Common myeloid progenitor, CD34-positive (primary cell): ENCODE measurements at regions not wholly inside any gene's neighbourhood (a gene's known extent, or its start where the extent isn't known, plus 50 kb on each side); places are given as distances from the start of the nearest gene placed in this dataset.
"Not testable (repeated sequence)": the region's sequence is repeated elsewhere in the genome, so short reads cannot be mapped to it uniquely, and the experiment has no call there.

Experiments used
- CTCF ChIA-PET: fragments of 350-600 bp; sonication (Branson Sonifier 250); formaldehyde crosslinking; loops from one replicate; lab custom pipeline; 2021; ENCODE audit warnings: antibody characterized with exemption; lab: Charles Lee
- POLR2A ChIA-PET: fragments of 350-600 bp; sonication (Branson Sonifier 250); formaldehyde crosslinking; loops from one replicate; lab custom pipeline; 2021; ENCODE audit warnings: antibody characterized with exemption; lab: Charles Lee
- DNase-seq, 3 donors: peaks; one replicate each; pipeline versions ENCODE4 v3.0.0 to v3.0.0-alpha.2; 2013
- H3K27ac ChIP-seq, 2 experiments: 1 replicate in 1 of 2; 2 replicates in 1 of 2; pipeline ENCODE4 v1.7.0; 2013; ENCODE audit warnings: inconsistent platforms in 2 of 2, low read length in 2 of 2, mild to moderate bottlenecking in 2 of 2, low read depth in 1 of 2, moderate library complexity in 1 of 2; ENCODE audit not compliant: severe bottlenecking in 2 of 2, insufficient read depth in 1 of 2, poor library complexity in 1 of 2
- H3K27me3 ChIP-seq, 5 experiments: replicated peaks in 2 of 5; 1 replicate in 3 of 5; 2 replicates in 2 of 5; pipeline versions ENCODE4 v1.6.1 to v1.7.0; 2013; ENCODE audit warnings: low read length in 4 of 5, mild to moderate bottlenecking in 2 of 5, moderate library complexity in 2 of 5, inconsistent platforms in 1 of 5; ENCODE audit not compliant: insufficient read depth in 5 of 5, control insufficient read depth in 4 of 5
- H3K36me3 ChIP-seq, 4 experiments: 1 replicate in 2 of 4; 2 replicates in 2 of 4; pipeline versions ENCODE4 v1.6.1 to v1.7.0; 2013; ENCODE audit warnings: low read length in 3 of 4, control low read depth in 1 of 4, mild to moderate bottlenecking in 1 of 4; ENCODE audit not compliant: control insufficient read depth in 4 of 4, insufficient read depth in 4 of 4
- H3K4me1 ChIP-seq, 4 experiments: 1 replicate in 3 of 4; 2 replicates in 1 of 4; pipeline versions ENCODE4 v1.6.1 to v1.7.1; 2013; ENCODE audit warnings: low read length in 3 of 4, mild to moderate bottlenecking in 3 of 4, control low read depth in 1 of 4, inconsistent platforms in 1 of 4, moderate library complexity in 1 of 4; ENCODE audit not compliant: control insufficient read depth in 4 of 4, insufficient read depth in 4 of 4; ENCODE audit errors: control extremely low read depth in 1 of 4
- H3K4me3 ChIP-seq, 7 experiments: 1 replicate in 4 of 7; 2 replicates in 3 of 7; pipeline versions ENCODE4 v1.5.1 to v1.7.0; 2013; ENCODE audit warnings: mild to moderate bottlenecking in 7 of 7, low read length in 6 of 7, moderate library complexity in 6 of 7, inconsistent platforms in 2 of 7, low read depth in 2 of 7, control low read depth in 1 of 7; ENCODE audit not compliant: insufficient read depth in 4 of 7, control insufficient read depth in 1 of 7; ENCODE audit errors: extremely low read depth in 1 of 7
- H3K9me3 ChIP-seq, 5 experiments: 1 replicate in 4 of 5; 2 replicates in 1 of 5; pipeline versions ENCODE4 v1.6.1 to v1.7.1; 2013; ENCODE audit warnings: low read length in 4 of 5, mild to moderate bottlenecking in 2 of 5, inconsistent platforms in 1 of 5, low read depth in 1 of 5, moderate library complexity in 1 of 5; ENCODE audit not compliant: control insufficient read depth in 4 of 5, insufficient read depth in 2 of 5; ENCODE audit errors: control extremely low read depth in 1 of 5
- WGBS: methylation state at CpG from one replicate; pipeline ENCODE4 v1.1.5; 2013; ENCODE audit not compliant: insufficient coverage; 5-methylcytosine and 5-hydroxymethylcytosine counted together

DNA sequence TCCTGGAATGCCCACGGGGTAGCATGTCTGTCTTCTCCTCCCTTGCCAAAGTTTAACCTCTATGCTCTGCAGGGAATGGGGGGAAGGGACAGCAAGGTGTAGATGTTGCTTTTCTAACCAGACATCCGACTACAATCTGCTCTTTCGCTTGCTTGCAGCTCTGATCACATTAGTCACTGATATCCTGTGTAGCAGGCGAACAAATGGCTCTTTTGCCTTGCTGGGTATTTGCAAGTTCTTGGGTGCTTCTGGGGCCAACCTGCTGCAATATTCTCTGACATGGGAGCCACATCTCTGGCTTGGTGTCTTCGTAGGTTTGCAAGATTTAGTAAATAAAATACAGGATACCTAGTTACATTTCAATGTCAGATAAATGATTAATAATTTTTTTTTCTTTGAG, 190.0 kb downstream of the ASB1 start:
- no peak for DNase-seq
- POLR2A ChIA-PET, result no interaction called here
- H3K27ac ChIP-seq, result no peak overlapping the region
- CTCF ChIA-PET, result no interaction called here
- peaks cover 0 to 6% (median 0%) of the 10 kb centered on the region in 5 experiments for H3K27me3 ChIP-seq
- peaks cover 0 to 7% (median 0%) of the 10 kb centered on the region in 5 experiments for H3K9me3 ChIP-seq
- H3K4me1 ChIP-seq, result no peaks in the 10 kb centered on the region
- 95% methylated on average over 2 of the region's 5 CpGs for WGBS
- H3K36me3 ChIP-seq, result no peaks in the 10 kb centered on the region
- no peak overlapping the region for H3K4me3 ChIP-seq

DNA sequence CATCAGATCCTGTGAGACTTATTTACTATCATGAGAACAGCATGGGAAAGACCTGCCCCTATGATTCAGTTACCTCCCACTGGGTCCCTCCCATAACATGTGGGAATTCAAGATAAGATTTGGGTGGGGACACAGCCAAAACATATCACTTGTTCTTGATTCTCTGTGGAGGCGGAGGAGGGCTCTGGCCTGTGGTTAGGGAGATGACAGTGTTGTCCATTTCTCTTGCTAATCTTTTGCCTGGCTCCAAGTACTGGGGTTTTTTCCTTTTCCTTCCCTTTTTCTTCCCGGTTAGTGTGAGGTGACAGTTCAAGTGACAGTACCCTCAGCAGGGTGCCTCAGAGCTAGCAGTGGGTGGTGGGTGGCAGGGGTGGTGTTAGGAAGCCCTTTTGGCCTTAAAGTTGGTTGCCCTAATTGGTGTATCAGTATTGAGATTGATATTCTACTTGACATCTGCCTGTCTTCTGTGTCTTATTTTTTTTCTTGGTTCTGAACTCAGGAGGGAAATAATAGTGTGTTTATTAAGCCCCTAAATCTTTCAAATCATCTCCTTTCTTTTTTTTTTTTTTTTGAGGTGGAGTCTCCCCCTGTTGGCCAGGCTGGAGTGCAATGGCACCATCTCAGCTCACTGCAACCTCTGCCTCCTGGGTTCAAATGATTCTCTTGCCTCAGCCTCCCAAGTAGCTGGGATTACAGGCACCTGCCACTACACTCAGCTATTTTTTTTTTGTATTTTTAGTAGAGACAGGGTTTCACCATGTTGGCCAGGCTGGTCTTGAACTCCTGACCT, 192.0 kb downstream of the ASB1 start:
- H3K27me3 ChIP-seq, H3K27ac ChIP-seq, H3K4me3 ChIP-seq, POLR2A ChIA-PET, H3K4me1 ChIP-seq, CTCF ChIA-PET, H3K9me3 ChIP-seq, H3K36me3 ChIP-seq: not testable (repeated sequence)
- WGBS, result no CpG with 5 or more reads among the region's 2 CpGs
- peak in 2 of 3 donors; percentile 1 to 11 for DNase-seq

DNA sequence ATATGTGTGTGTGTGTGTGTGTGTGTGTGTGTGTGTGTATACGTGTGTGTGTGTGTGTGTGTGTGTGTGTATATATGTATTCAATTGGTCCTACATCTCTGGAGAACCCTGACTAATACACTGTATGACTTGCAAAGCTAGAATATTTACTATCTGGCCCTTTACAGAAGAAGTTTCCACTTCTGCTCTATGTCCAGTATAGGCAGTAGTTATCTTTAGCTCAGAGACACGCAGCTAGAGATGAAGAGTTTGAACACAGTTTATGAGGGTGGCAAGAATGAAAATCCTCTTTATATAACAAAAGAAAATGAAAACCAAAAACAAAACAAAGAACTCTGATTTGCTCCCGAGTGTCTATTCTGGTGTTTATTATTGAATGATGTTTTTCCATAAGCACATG, 201.2 kb downstream of the ASB1 start:
- Histone ChIP-seq H3K27ac (no peak overlapping the region), H3K27me3 (peaks cover 0 to 19% (median 3%) of the 10 kb centered on the region in 5 experiments), H3K4me1 (no peaks in the 10 kb centered on the region), H3K9me3 (peaks cover 0 to 11% (median 0%) of the 10 kb centered on the region in 5 experiments), H3K36me3 (no peaks in the 10 kb centered on the region), H3K4me3 (no peak overlapping the region)
- ChIA-PET CTCF (no interaction called here), POLR2A (interaction anchor here (0.5 kb wide), 1 partner anchor 78 kb away, joined by 3 read pairs; no protein-coding TSS in a partner anchor)
- no CpG with 5 or more reads among the region's 3 CpGs for WGBS
- no peak for DNase-seq

DNA sequence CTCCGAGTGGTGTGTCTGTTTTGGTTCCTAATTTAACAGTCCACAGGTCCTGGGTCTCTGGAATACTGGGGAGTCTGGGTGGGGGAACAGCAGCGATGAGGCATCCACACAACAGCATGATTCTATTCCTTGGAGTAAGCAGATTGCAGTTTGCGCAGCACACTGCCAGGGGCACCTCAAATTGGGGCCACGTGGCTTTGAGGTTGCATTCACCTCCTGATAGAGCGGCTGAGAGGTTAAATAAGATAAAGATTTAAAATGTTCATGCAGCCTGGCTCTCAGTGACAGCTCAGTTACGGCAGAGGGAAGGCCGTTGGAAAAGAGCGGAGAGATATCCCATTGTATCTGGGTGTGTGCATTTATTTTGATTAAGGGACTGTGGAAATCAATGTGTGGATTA, 202.3 kb downstream of the ASB1 start:
- no peaks in the 10 kb centered on the region for H3K36me3 ChIP-seq
- no peaks in the 10 kb centered on the region for H3K4me1 ChIP-seq
- H3K27me3 ChIP-seq, result peaks cover 0 to 23% (median 3%) of the 10 kb centered on the region in 5 experiments
- no peak overlapping the region for H3K27ac ChIP-seq
- no peak for DNase-seq
- 90% methylated on average over 6 of the region's 8 CpGs for WGBS
- ChIA-PET POLR2A (no interaction called here), CTCF (no interaction called here)
- no peak overlapping the region for H3K4me3 ChIP-seq
- peaks cover 0 to 11% (median 0%) of the 10 kb centered on the region in 5 experiments for H3K9me3 ChIP-seq

DNA sequence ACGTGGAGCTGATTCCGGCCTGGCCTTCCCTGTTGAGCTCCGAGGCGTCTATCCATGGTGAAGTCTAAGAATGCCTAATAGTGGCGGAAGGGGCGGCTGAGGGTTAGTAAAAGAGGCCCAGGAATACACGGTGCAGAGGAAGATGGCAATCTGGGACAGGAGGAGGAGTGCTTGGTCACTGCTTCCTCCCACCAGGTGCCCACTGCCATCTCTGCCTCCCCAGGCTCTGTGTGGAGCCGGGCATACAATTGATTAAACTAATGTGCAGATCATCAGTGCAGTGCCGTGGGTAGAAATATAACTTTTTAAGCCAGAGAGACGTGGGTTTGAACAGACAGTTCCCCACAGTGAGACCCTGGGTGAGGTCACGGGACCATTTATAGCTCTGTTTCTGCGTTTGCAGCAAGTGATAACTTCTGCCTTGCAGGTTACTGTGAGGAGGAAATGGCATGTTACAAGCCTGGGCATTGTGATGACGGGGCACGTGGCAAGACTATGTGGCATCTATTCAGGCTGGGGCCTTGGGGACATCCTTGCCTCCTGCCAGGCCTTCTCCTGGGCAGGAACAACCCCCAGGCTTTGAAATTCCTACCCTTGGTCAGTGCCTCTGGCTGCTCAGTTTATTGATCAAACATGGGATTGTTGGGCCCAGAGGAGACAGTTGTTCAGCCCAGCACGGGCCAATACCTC, 204.9 kb downstream of the ASB1 start:
- Histone ChIP-seq H3K4me1 (no peaks in the 10 kb centered on the region), H3K27ac (no peak overlapping the region), H3K9me3 (peaks cover 0 to 5% (median 0%) of the 10 kb centered on the region in 5 experiments), H3K27me3 (peaks cover 0 to 23% (median 2%) of the 10 kb centered on the region in 5 experiments), H3K36me3 (no peaks in the 10 kb centered on the region), H3K4me3 (no peak overlapping the region)
- CTCF ChIA-PET, result no interaction called here
- POLR2A ChIA-PET, result no interaction called here
- 89% methylated on average over 14 of the region's 15 CpGs for WGBS
- DNase-seq, result no peak

DNA sequence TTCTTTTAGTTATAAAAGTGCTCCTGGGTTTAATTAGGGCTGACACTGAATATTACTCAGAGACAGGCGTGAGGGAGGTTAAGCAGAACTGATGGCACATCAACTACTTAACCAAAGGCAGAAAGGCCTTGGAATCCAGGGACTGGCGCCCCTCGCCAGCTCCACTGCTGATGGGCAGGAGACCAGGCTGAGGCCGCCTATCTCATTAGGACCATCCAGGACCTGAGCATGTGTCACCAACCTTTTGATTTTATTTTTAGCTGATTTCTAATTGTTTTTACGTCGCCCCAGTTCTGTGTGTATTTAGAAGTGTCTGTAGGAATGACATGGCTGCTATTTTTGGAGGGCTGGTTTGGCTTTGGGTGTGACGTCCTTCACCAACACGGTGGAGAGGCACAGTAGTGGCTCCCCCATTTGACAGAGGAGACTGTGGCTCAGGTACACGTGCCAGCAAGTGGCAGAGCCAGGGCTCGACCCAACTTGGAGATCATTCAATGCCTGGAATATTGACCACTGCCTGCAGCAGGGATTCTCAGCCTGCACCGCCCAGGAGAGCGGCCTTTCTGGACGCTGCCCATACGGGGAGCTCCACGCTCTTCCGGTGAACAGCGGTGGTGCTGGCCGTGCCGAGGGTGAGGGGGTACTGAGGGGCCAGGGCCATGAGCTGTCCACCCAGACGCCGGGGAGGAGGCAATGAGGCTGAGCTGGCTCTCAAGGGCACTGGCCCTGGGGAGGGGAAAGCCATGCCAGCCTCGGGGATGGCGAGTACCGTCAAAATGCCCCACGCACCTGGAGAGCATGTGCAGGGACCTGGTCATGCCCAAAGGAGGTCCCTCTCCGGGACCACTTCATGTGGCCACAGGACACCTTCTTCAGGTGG, 205.7 kb downstream of the ASB1 start:
- WGBS, result 95% methylated on average over 23 of the region's 26 CpGs
- H3K36me3 ChIP-seq, result no peaks in the 10 kb centered on the region
- H3K4me1 ChIP-seq, result no peaks in the 10 kb centered on the region
- peaks cover 0 to 3% (median 0%) of the 10 kb centered on the region in 5 experiments for H3K9me3 ChIP-seq
- DNase-seq, result no peak
- H3K27me3 ChIP-seq, result peaks cover 0 to 19% (median 2%) of the 10 kb centered on the region in 5 experiments
- H3K4me3 ChIP-seq, result no peak overlapping the region
- ChIA-PET CTCF (interaction anchor here (0.7 kb wide), 1 partner anchor 62 kb away, joined by 3 read pairs; no protein-coding TSS in a partner anchor), POLR2A (no interaction called here)
- no peak overlapping the region for H3K27ac ChIP-seq
